Activated CD8-positive, alpha-beta memory T cell treated with anti-CD3 and anti-CD28 coated beads, Interleukin-2, amount 50 U/mL, for 4 hours (primary cell): ENCODE measurements at regions not wholly inside any gene's neighbourhood (a gene's known extent, or its start where the extent isn't known, plus 50 kb on each side); places are given as distances from the start of the nearest gene placed in this dataset.

Experiments used
- DNase-seq: peaks from one replicate; pipeline ENCODE4 v3.0.0-alpha.2; 2020

- DNase-seq, result no peak
These were observed 146.0 kb downstream of the VAPA start for GRCh38 chr18:10059610-10060468.

GRCh38 chr18:10060469-10060782 lies 146.6 kb downstream of the VAPA start:
- no peak for DNase-seq

- DNase-seq, result no peak
These were observed 147.0 kb downstream of the VAPA start for GRCh38 chr18:10060841-10061240.

- DNase-seq, result no peak
These were observed 147.8 kb downstream of the VAPA start for GRCh38 chr18:10061566-10062140.

- DNase-seq, result no peak
These were observed 148.8 kb downstream of the VAPA start for GRCh38 chr18:10062302-10063300.

- DNase-seq, result no peak
These were observed 149.7 kb downstream of the VAPA start for GRCh38 chr18:10063489-10063888.

GRCh38 chr18:10064267-10064666 lies 150.5 kb downstream of the VAPA start:
- DNase-seq, result no peak

GRCh38 chr18:10065296-10065695 lies 151.5 kb downstream of the VAPA start:
- DNase-seq, result no peak

GRCh38 chr18:10067670-10068659 lies 154.1 kb downstream of the VAPA start:
- no peak for DNase-seq

- no peak for DNase-seq
These were observed 155.2 kb downstream of the VAPA start for GRCh38 chr18:10068766-10069567.

GRCh38 chr18:10070561-10071000 lies 156.8 kb downstream of the VAPA start:
- no peak for DNase-seq

- DNase-seq, result no peak
These were observed 158.9 kb downstream of the VAPA start for GRCh38 chr18:10072671-10073175.

GRCh38 chr18:10074110-10074509 lies 160.3 kb downstream of the VAPA start:
- DNase-seq, result no peak

GRCh38 chr18:10074728-10075127 lies 160.9 kb downstream of the VAPA start:
- DNase-seq, result no peak

- DNase-seq, result no peak
These were observed 162.8 kb downstream of the VAPA start for GRCh38 chr18:10076502-10077030.

GRCh38 chr18:10077986-10078385 lies 164.2 kb downstream of the VAPA start:
- no peak for DNase-seq

GRCh38 chr18:10080372-10080771 lies 166.6 kb downstream of the VAPA start:
- no peak for DNase-seq

GRCh38 chr18:10081492-10081891 lies 167.7 kb downstream of the VAPA start:
- no peak for DNase-seq

- no peak for DNase-seq
These were observed 171.6 kb downstream of the VAPA start for GRCh38 chr18:10085416-10085815.

- DNase-seq, result no peak
These were observed 172.1 kb downstream of the VAPA start for GRCh38 chr18:10085876-10086275.
